ENCODE measurements at regions not wholly inside any gene's neighbourhood (a gene's known extent, or its start where the extent isn't known, plus 50 kb on each side); places are given as distances from the start of the nearest gene placed in this dataset.

GRCh38 chr7:155401231-155401630 is 56.7 kb upstream of the EN2 start:
- Histone ChIP-seq H3K56ac (replicated peaks; ENCODE audit: insufficient read length, low read depth, low read length) (no peak overlapping the region), H3K4me2 (ENCODE audit: insufficient read depth in 1 of 2, low read depth in 2 of 2, low read length in 2 of 2) (no peak overlapping the region), H2BK5ac (ENCODE audit: low read depth, low read length) (no peak overlapping the region), H3K27me3 (replicated peaks in 1 of 4; ENCODE audit: control insufficient read depth in 3 of 4, extremely low read depth in 1 of 4, insufficient read depth in 3 of 4, low read length in 3 of 4) (no peaks in the 10 kb centered on the region), H3K4me3 (ENCODE audit: extremely low read depth in 1 of 4, insufficient read depth in 2 of 4, low read depth in 3 of 4, low read length in 4 of 4) (no peak overlapping the region), H2BK20ac (ENCODE audit: low read length) (no peak overlapping the region), H4K8ac (ENCODE audit: extremely low read depth, insufficient read depth, low read length) (0 out of 2 replicates have a peak overlapping the region, but pooled peaks have one; percentile 20), H3K4ac (replicated peaks; ENCODE audit: insufficient read length, low read depth, low read length) (no peak overlapping the region), H3K27ac (ENCODE audit: low read depth, low read length) (no peak overlapping the region), H2BK12ac (ENCODE audit: low read depth, low read length) (no peak overlapping the region), H3K14ac (ENCODE audit: insufficient read length) (no peak overlapping the region), H3K79me1 (ENCODE audit: low read depth, low read length) (no peaks in the 10 kb centered on the region), H3K23me2 (ENCODE audit: low read depth, low read length) (no peaks in the 10 kb centered on the region), H2BK15ac (ENCODE audit: low read length) (no peak overlapping the region), H3K36me3 (ENCODE audit: control insufficient read depth in 2 of 4, insufficient read depth in 4 of 4, low read length in 3 of 4) (no peaks in the 10 kb centered on the region), H3K9me3 (ENCODE audit: insufficient read depth in 2 of 2, low read depth in 1 of 2, low read length in 1 of 2) (peaks cover 5 to 11% of the 10 kb centered on the region in 2 experiments; a peak in 1 of 4 replicates), H2AFZ (ENCODE audit: low read length) (no peak overlapping the region), H3K23ac (ENCODE audit: insufficient read length) (no peak overlapping the region), H4K20me1 (replicated peaks in 1 of 2; ENCODE audit: control insufficient read depth in 1 of 2, insufficient read depth in 2 of 2, low read length in 2 of 2) (no peaks in the 10 kb centered on the region), H2AK5ac (ENCODE audit: low read depth, low read length) (no peak overlapping the region), H3K4me1 (replicated peaks in 1 of 4; ENCODE audit: control insufficient read depth in 3 of 4, insufficient read depth in 4 of 4, low read length in 3 of 4) (no peaks in the 10 kb centered on the region; a peak in 1 of 7 replicates), H2BK120ac (replicated peaks; ENCODE audit: low read depth, low read length) (no peak overlapping the region), H3K79me2 (ENCODE audit: control insufficient read depth in 1 of 2, insufficient read depth in 2 of 2, low read length in 2 of 2) (no peaks in the 10 kb centered on the region), H3K18ac (ENCODE audit: extremely low read depth, low read length) (no peak overlapping the region), H4K91ac (replicated peaks; ENCODE audit: insufficient read length, low read length) (no peak overlapping the region), H4K5ac (ENCODE audit: insufficient read length, low read depth, low read length) (no peak overlapping the region), H3K9ac (replicated peaks in 1 of 4; ENCODE audit: extremely low read depth in 1 of 4, low read depth in 3 of 4, low read length in 3 of 4) (no peak overlapping the region)
- CTCF ChIA-PET (ENCODE audit: partially characterized antibody) = interaction anchor here (0.9 to 1.9 kb wide), 3 partner anchors 11 to 23 kb away, joined by 3 to 5 read pairs (median 3); no protein-coding TSS in a partner anchor
- POLR2A ChIA-PET (ENCODE audit: partially characterized antibody) = no interaction called here
- 82% methylated on average over 8 of the region's 8 CpGs; no CpG with 5 or more reads in 1 of the 2 experiments for WGBS, 2 experiments (ENCODE audit: extremely low coverage in 1 of 2, insufficient coverage in 1 of 2, insufficient read length in 1 of 2, insufficient replicate concordance in 2 of 2, low coverage in 1 of 2, low lambda C conversion rate in 2 of 2, missing lambda C conversion rate in 1 of 2)
- FAIRE-seq = no peak
- DNase-seq (ENCODE audit: low read depth in 1 of 2, low spot score in 2 of 2) = no peak
- TF ChIP-seq GABPA (IDR thresholded peaks at IDR 0.05; ENCODE audit: borderline replicate concordance, insufficient read depth, low read length) (no peak), CTCF (IDR thresholded peaks at IDR 0.05; ENCODE audit: control extremely low read depth in 1 of 3, insufficient read depth in 1 of 3, low read depth in 1 of 3, low read length in 3 of 3) (no peak), ASH2L (IDR thresholded peaks at IDR 0.05; ENCODE audit: low read length) (no peak), NRF1 (IDR thresholded peaks at IDR 0.05; ENCODE audit: low read depth, low read length) (no peak), BCL11A (IDR thresholded peaks at IDR 0.05; ENCODE audit: low read depth in 2 of 2, low read length in 2 of 2) (no peak), TBP (IDR thresholded peaks at IDR 0.05; ENCODE audit: low read depth, low read length) (no peak), SP2 (IDR thresholded peaks at IDR 0.05; ENCODE audit: low read length) (no peak)
